ENCODE measurements at regions not wholly inside any gene's neighbourhood (a gene's known extent, or its start where the extent isn't known, plus 50 kb on each side); places are given as distances from the start of the nearest gene placed in this dataset.

DNA sequence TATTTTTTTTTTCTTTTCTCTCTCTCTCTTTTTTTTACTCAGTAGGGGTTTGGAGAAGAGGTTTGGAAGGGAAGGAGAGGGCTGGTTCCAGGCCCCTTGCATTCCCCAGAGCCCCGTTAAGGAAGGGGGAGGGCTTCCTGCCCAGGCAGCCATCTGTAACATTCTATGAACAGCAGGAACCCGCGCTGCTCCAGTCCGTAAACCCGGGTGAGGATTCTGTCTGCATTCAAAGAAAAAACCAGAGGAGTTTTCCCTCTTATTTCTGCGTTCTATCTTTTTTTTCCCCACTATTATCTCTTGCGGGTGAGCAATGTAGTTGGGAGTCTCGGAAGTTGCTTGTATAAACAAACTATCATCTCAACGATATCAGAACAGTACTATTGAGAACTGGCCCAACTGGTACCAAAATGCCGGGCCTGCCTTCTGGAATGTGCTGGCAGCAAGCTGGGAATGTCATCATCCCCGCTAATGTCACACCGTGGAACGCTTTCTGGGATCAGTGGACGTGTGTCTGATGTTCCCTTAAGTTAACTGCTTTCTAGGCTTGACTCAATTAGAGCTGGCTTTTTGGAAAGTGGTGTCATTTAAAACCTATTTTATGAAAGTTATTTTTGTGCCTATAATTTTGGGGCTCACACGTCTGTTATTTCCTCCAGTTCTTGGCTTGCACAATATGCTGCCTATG, 153.1 kb upstream of the MEOX2 start:
- TF ChIP-seq, protein P1, sequence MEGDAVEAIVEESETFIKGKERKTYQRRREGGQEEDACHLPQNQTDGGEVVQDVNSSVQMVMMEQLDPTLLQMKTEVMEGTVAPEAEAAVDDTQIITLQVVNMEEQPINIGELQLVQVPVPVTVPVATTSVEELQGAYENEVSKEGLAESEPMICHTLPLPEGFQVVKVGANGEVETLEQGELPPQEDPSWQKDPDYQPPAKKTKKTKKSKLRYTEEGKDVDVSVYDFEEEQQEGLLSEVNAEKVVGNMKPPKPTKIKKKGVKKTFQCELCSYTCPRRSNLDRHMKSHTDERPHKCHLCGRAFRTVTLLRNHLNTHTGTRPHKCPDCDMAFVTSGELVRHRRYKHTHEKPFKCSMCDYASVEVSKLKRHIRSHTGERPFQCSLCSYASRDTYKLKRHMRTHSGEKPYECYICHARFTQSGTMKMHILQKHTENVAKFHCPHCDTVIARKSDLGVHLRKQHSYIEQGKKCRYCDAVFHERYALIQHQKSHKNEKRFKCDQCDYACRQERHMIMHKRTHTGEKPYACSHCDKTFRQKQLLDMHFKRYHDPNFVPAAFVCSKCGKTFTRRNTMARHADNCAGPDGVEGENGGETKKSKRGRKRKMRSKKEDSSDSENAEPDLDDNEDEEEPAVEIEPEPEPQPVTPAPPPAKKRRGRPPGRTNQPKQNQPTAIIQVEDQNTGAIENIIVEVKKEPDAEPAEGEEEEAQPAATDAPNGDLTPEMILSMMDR (IDR thresholded peaks at IDR 0.05; ENCODE audit: low read depth, low read length, missing control alignments) = no peak
- peak; percentile 16 for DNase-seq
- in situ Hi-C loops (cut with HindIII; ENCODE audit: low pct_ligation_motif_present, low sequenced_read_pairs) = no loop called here
- Histone ChIP-seq H3K36me3 (replicated peaks) (no peaks in the 10 kb centered on the region), H3K4me3 (ENCODE audit: low read depth, low read length) (peak overlapping the region; percentile 43), H3K27me3 (replicated peaks) (no peaks in the 10 kb centered on the region), H3K27ac (no peak overlapping the region)

DNA sequence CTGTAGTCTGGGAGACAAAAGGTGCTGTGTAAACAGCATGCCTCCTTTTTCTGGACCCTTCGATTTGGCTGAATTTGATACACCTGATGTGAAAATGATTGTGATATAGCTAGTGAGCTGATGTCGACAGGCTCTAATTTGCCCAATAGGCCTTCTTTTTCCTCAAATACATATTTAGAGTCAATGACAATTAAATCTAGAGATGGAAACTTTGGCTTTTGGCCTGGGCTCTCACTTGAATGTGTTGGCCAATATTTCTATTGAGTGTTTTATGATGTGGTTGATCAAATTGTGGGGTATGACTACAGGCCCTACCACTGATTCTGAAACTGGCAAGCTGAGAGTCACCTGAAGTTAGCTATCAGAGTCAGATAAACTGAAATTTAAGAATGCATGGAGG, 151.8 kb upstream of the MEOX2 start:
- no peaks in the 10 kb centered on the region for H3K36me3 ChIP-seq (replicated peaks)
- in situ Hi-C loops (cut with HindIII; ENCODE audit: low pct_ligation_motif_present, low sequenced_read_pairs) = no loop called here
- TF ChIP-seq, protein P1 (IDR thresholded peaks at IDR 0.05; ENCODE audit: low read depth, low read length, missing control alignments) = no peak
- no peak overlapping the region for H3K4me3 ChIP-seq (ENCODE audit: low read depth, low read length)
- DNase-seq = no peak
- no peaks in the 10 kb centered on the region for H3K27me3 ChIP-seq (replicated peaks)
- no peak overlapping the region for H3K27ac ChIP-seq

DNA sequence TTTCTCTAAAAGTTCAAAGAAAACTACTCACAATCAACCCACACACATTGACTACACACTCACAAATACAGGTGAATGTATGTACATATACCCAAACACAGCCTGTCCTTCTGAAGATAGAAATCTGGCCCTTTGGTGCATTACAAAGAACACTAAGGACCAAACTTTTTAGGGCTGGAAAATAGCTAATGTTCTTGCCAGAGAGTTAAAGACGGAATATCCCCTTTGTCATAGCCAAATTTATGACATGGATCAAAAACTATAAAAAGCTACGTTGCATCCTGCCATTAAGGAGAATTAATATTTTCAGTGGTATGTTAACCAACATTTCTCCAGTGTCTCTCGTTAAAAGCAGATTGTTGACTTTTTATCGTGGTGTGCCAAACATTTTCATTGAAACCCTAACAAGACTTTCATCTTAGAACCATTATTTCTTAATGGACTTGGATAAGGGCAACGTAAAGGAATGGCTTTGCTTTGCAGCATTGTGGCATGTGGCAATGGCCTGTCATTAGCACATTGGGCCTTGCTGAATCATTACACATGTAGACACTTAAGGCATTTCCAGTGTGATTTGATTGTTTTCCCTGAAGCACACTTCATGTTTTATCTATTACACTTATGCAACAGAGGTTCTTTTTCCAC, 150.9 kb upstream of the MEOX2 start:
- Histone ChIP-seq H3K36me3 (replicated peaks) (no peaks in the 10 kb centered on the region), H3K27me3 (replicated peaks) (no peaks in the 10 kb centered on the region), H3K4me3 (ENCODE audit: low read depth, low read length) (no peak overlapping the region), H3K27ac (no peak overlapping the region)
- no peak for DNase-seq
- in situ Hi-C loops (cut with HindIII; ENCODE audit: low pct_ligation_motif_present, low sequenced_read_pairs) = no loop called here
- TF ChIP-seq, protein P1 (IDR thresholded peaks at IDR 0.05; ENCODE audit: low read depth, low read length, missing control alignments) = no peak

DNA sequence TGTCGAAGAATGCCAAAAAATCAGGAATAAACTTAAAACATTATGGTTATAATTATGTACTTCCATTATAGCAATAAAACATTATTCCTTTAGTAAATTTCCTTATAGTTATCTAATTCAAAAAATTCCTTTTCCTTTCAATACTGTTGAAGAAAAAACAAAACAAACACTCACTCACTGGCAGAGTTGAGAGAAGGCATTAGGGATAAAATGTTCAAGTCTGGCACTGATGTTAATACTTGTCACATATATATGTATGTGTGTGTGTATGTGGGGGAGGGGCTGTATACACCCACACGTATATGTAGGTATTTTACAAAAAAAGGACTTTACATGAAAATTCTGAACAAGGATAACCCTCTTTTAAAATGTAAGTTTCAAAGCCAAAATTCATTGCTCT, 150.2 kb upstream of the MEOX2 start:
- no peaks in the 10 kb centered on the region for H3K36me3 ChIP-seq (replicated peaks)
- H3K27ac ChIP-seq = no peak overlapping the region
- no peaks in the 10 kb centered on the region for H3K27me3 ChIP-seq (replicated peaks)
- no peak for DNase-seq
- in situ Hi-C loops (cut with HindIII; ENCODE audit: low pct_ligation_motif_present, low sequenced_read_pairs) = no loop called here
- no peak overlapping the region for H3K4me3 ChIP-seq (ENCODE audit: low read depth, low read length)
- TF ChIP-seq, protein P1 (IDR thresholded peaks at IDR 0.05; ENCODE audit: low read depth, low read length, missing control alignments) = no peak

DNA sequence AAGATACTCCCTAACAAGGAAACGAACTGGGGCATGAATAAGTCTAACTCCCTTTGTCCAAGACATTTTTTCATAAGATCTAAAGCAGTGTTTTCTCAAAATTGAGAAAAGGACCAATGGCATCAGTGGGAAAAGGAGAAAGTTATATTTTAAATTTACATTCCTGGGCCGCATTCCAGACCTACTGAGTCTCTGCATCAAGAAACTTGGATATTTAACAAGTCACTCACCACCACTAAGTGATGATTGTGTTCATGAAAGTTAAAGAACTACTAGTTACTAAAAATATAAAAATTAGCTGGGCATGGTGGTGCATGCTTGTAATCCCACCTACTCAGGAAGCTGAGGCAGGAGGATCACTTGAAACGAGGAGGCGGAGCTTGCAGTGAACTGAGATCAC, 149.6 kb upstream of the MEOX2 start:
- DNase-seq = peak; percentile 26
- in situ Hi-C loops (cut with HindIII; ENCODE audit: low pct_ligation_motif_present, low sequenced_read_pairs) = no loop called here

More for the DNA sequence above, 149.6 kb upstream of the MEOX2 start:
- Histone ChIP-seq H3K36me3 (replicated peaks) (no peaks in the 10 kb centered on the region), H3K27ac (no peak overlapping the region), H3K4me3 (ENCODE audit: low read depth, low read length) (no peak overlapping the region), H3K27me3 (replicated peaks) (no peaks in the 10 kb centered on the region)
- TF ChIP-seq, protein P1 (IDR thresholded peaks at IDR 0.05; ENCODE audit: low read depth, low read length, missing control alignments) = no peak
